BLaER1 (cell line): ENCODE measurements at regions not wholly inside any gene's neighbourhood (a gene's known extent, or its start where the extent isn't known, plus 50 kb on each side); places are given as distances from the start of the nearest gene placed in this dataset.

Experiments
- H3K27ac ChIP-seq: shearing (Covaris generic); formaldehyde crosslinking; 2 replicates; pipeline ENCODE4 v1.8.1; 2022
- H3K27me3 ChIP-seq: shearing (Covaris generic); formaldehyde crosslinking; 2 replicates; pipeline ENCODE4 v1.8.1; 2022
- H3K36me3 ChIP-seq: shearing (Covaris generic); formaldehyde crosslinking; 2 replicates; pipeline ENCODE4 v1.8.1; 2022
- H3K4me1 ChIP-seq: shearing (Covaris generic); formaldehyde crosslinking; 2 replicates; pipeline ENCODE4 v1.8.1; 2022
- H3K4me2 ChIP-seq: shearing (Covaris generic); formaldehyde crosslinking; 2 replicates; pipeline ENCODE4 v1.8.1; 2022
- H3K4me3 ChIP-seq: shearing (Covaris generic); formaldehyde crosslinking; 2 replicates; pipeline ENCODE4 v1.8.1; 2022
- H3K9ac ChIP-seq: shearing (Covaris generic); formaldehyde crosslinking; 2 replicates; pipeline ENCODE4 v1.8.1; 2022
- H3K9me3 ChIP-seq: shearing (Covaris generic); formaldehyde crosslinking; 2 replicates; pipeline ENCODE4 v1.8.1; 2022
- H4K20me1 ChIP-seq: shearing (Covaris generic); formaldehyde crosslinking; 2 replicates; pipeline ENCODE4 v1.8.1; 2022
- Cebpa-rat ChIP-seq: shearing (Covaris generic); IDR thresholded peaks from 2 replicates; pipeline ENCODE4 v1.8.1; 2022

DNA sequence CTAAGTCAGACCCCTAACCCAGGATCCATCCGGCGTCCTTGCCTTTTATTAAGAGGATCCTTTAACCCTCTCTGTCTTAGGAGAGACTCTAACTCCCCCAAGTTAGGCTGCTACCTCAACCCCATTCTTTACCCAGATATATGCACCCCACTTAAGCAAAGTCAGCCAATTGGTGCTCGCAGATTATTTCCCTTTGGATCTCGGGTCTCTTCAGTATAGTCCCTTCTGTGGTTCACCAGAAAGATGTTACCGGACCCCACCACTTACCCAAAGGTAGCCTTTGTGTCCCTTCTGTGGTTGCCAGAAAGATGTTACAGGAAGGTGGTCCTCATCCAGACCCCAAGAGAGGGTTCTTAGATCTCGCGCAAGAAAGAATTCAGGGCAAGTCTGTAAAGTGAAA is 212.9 kb upstream of the GRID2 start:
- no peaks in the 10 kb centered on the region for H3K27me3 ChIP-seq
- TF ChIP-seq Cebpa-rat, result no peak
- H3K9ac ChIP-seq, result no peak overlapping the region
- H3K4me3 ChIP-seq, result no peak overlapping the region
- no peaks in the 10 kb centered on the region for H4K20me1 ChIP-seq
- no peaks in the 10 kb centered on the region for H3K36me3 ChIP-seq
- no peaks in the 10 kb centered on the region for H3K4me1 ChIP-seq
- H3K27ac ChIP-seq, result no peak overlapping the region
- H3K9me3 ChIP-seq, result no peaks in the 10 kb centered on the region
- no peak overlapping the region for H3K4me2 ChIP-seq

DNA sequence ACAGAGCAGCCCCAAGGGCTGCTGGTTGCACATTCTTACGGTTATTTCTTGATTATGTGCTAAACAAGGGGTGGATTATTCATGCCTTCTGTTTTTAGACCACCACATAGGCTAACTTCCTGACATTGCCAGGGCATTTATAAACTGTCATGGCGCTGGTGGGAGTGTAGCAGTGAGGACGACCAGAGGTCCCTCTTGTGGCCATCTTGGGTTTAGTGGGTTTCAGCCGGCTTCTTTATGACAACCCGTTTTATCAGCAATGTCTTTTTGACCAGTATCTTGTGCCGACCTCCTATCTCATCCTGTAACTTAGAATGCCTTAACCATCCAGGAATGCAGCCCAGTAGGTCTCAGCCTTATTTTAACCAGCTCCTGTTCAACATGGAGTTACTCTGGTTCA is 212.4 kb upstream of the GRID2 start:
- Histone ChIP-seq H3K9me3 (no peaks in the 10 kb centered on the region), H3K4me3 (no peak overlapping the region), H3K36me3 (no peaks in the 10 kb centered on the region), H3K27ac (no peak overlapping the region), H3K27me3 (no peaks in the 10 kb centered on the region), H4K20me1 (no peaks in the 10 kb centered on the region), H3K9ac (no peak overlapping the region), H3K4me2 (no peak overlapping the region), H3K4me1 (no peaks in the 10 kb centered on the region)
- TF ChIP-seq Cebpa-rat, result no peak

DNA sequence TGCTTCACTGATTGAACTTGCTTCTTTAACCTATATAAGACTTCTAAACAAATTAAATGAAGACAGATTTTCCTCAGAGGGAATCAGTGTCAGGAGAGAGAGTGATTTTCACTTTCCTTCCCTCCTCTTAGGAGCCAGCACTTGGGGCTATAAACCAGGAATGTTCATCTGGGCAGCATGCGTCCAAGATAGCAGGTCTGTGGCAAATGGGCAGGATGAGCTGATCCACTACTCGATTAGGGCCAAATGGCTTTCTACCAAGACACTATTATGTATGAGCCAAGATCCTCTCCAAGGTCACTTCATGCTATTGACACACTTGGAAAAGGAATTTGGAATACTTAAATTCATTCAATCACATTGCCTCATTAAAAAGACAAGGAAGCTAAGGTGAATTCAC is 203.9 kb upstream of the GRID2 start:
- no peak overlapping the region for H3K9ac ChIP-seq
- H3K4me3 ChIP-seq, result no peak overlapping the region
- no peaks in the 10 kb centered on the region for H4K20me1 ChIP-seq
- H3K4me1 ChIP-seq, result peaks cover 9% of the 10 kb centered on the region
- no peak for TF ChIP-seq Cebpa-rat
- no peaks in the 10 kb centered on the region for H3K36me3 ChIP-seq
- no peak overlapping the region for H3K27ac ChIP-seq
- no peaks in the 10 kb centered on the region for H3K9me3 ChIP-seq
- no peak overlapping the region for H3K4me2 ChIP-seq
- H3K27me3 ChIP-seq, result no peaks in the 10 kb centered on the region

DNA sequence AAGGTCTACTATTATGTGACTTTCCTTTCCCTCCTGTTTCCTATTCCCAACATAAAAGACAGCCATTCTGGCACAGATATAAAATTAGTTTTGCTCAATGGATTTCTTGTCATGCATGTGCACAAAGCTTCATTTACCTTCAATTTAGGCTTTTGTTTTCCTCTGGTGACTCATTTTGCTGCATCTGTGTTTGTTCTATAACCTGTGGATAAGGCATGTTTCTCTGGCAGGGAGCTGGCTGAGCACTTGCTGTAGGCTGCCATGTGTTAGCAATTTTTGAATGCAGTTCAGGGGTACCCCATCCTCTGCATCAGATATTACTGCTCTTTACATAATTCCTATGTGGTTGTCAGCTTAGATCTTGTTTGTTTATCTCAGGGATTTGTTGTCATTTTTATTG is 202.8 kb upstream of the GRID2 start:
- no peak for TF ChIP-seq Cebpa-rat
- no peak overlapping the region for H3K9ac ChIP-seq
- peaks cover 10% of the 10 kb centered on the region for H3K4me1 ChIP-seq
- H3K27ac ChIP-seq, result no peak overlapping the region
- no peaks in the 10 kb centered on the region for H3K27me3 ChIP-seq
- H3K36me3 ChIP-seq, result no peaks in the 10 kb centered on the region
- H3K9me3 ChIP-seq, result no peaks in the 10 kb centered on the region
- no peak overlapping the region for H3K4me3 ChIP-seq
- H3K4me2 ChIP-seq, result no peak overlapping the region
- no peaks in the 10 kb centered on the region for H4K20me1 ChIP-seq

DNA sequence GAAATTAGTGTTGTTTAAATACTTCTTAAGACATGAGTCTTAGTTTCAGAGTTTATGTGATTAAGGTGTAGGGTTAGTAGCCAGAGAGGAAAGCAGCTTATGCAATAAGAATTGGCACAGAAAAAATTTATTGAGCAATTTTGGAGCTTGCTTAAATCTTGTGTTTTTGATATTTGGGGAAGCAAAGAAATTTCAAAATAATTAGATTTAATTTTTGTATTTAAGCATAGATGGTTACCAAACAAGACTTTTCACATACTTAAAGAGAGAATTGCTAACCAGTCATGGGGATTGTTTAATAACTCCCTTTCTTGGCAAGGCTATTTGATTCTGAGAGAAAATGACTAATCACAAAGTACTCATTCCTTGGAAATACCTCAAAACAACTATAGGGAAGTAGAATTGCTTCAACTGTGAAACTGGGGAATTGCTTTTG is 202.0 kb upstream of the GRID2 start:
- Histone ChIP-seq H3K4me2 (no peak overlapping the region), H4K20me1 (no peaks in the 10 kb centered on the region), H3K4me1 (peaks cover 10% of the 10 kb centered on the region), H3K9ac (no peak overlapping the region), H3K27me3 (no peaks in the 10 kb centered on the region), H3K36me3 (no peaks in the 10 kb centered on the region), H3K9me3 (no peaks in the 10 kb centered on the region), H3K4me3 (no peak overlapping the region), H3K27ac (no peak overlapping the region)
- no peak for TF ChIP-seq Cebpa-rat

DNA sequence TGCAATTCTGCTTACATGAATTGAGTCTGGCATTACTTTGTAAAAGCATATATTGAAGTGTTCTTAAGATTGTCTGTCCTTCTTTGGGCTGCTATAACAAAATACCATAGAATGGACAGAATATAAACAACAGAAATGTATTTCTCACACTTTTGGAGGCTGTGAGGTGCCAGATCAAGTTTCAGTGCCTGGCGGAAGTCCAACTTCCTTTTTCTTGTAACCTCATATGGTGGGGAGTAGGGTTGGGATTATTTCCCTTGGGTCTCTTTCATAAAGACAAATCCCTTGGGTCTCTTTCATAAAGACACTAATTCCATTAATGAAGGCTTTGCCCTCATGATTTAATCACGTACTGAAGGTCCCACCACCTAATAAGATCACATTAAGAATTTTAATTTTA is 199.3 kb upstream of the GRID2 start:
- Histone ChIP-seq H4K20me1 (no peaks in the 10 kb centered on the region), H3K4me3 (no peak overlapping the region), H3K9ac (no peak overlapping the region), H3K4me2 (peak overlapping the region; percentile 34), H3K4me1 (peaks cover 10% of the 10 kb centered on the region), H3K9me3 (no peaks in the 10 kb centered on the region), H3K27ac (no peak overlapping the region), H3K27me3 (no peaks in the 10 kb centered on the region), H3K36me3 (no peaks in the 10 kb centered on the region)
- no peak for TF ChIP-seq Cebpa-rat

DNA sequence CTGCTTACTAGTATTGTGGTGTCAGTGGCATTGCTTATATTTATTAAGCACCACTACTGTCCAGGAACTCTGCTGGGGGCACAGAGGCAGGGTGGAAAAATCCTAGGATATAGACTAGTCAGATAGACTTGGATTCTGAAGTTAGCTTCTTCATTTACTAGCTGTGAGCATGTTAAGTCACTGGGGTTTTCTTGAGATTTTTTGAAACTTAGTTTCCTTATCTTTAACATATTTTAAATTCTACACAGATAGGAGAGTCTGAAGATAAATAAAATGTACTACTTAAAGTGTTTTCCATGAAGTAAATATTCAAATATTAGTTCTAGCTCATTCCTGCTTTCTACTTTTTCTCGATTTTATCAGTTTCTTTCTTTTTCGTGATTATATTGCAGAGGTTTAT is 196.9 kb upstream of the GRID2 start:
- H3K27ac ChIP-seq, result no peak overlapping the region
- H3K4me3 ChIP-seq, result no peak overlapping the region
- H4K20me1 ChIP-seq, result no peaks in the 10 kb centered on the region
- no peaks in the 10 kb centered on the region for H3K27me3 ChIP-seq
- TF ChIP-seq Cebpa-rat, result no peak
- H3K9me3 ChIP-seq, result no peaks in the 10 kb centered on the region
- peaks cover 10% of the 10 kb centered on the region for H3K4me1 ChIP-seq
- H3K9ac ChIP-seq, result no peak overlapping the region
- no peaks in the 10 kb centered on the region for H3K36me3 ChIP-seq
- no peak overlapping the region for H3K4me2 ChIP-seq

DNA sequence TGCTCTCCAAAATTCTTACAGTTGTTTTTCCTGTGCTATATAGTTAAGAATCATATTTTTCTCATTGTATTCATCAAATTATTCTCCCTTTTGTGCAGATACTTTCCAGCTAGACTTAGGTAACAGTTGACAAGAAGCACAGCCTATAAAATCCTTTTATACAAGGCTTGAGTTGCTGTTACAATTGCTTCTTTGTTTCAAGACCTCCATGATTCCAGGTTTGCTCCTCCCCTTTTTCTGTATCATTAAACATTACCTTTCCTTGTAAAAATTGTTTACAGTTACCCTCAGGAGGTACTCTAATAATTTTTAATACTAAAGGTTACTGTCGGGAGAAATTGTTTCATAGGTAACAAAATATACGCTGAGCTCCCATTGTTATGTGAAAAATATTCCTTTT is 192.3 kb upstream of the GRID2 start:
- H3K4me1 ChIP-seq, result no peaks in the 10 kb centered on the region
- H3K4me2 ChIP-seq, result no peak overlapping the region
- no peaks in the 10 kb centered on the region for H3K36me3 ChIP-seq
- H3K27ac ChIP-seq, result no peak overlapping the region
- TF ChIP-seq Cebpa-rat, result no peak
- no peak overlapping the region for H3K9ac ChIP-seq
- H3K4me3 ChIP-seq, result no peak overlapping the region
- H4K20me1 ChIP-seq, result no peaks in the 10 kb centered on the region
- H3K27me3 ChIP-seq, result no peaks in the 10 kb centered on the region
- no peaks in the 10 kb centered on the region for H3K9me3 ChIP-seq

DNA sequence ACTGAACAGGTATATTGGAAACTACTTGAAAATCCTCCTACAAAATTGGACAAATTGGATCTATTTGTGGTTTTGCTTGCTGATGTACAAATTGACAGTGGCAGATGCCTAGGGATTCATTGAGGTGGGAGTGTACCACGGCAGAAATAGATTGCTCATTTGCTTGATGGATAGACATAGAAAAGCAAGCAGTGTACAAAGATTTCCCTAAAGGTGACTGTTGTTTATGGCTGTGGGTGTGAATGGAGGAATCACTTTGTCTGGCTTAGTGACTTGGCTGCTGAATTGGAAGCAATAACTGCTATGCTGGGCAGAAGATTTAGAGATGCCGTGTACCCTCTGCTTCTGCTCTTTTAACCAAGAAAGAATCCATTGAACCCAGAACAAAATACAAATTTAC is 191.0 kb upstream of the GRID2 start:
- TF ChIP-seq Cebpa-rat, result no peak
- Histone ChIP-seq H3K27ac (no peak overlapping the region), H3K9me3 (no peaks in the 10 kb centered on the region), H4K20me1 (no peaks in the 10 kb centered on the region), H3K4me2 (no peak overlapping the region), H3K9ac (no peak overlapping the region), H3K4me3 (no peak overlapping the region), H3K27me3 (no peaks in the 10 kb centered on the region), H3K36me3 (no peaks in the 10 kb centered on the region), H3K4me1 (no peaks in the 10 kb centered on the region)

DNA sequence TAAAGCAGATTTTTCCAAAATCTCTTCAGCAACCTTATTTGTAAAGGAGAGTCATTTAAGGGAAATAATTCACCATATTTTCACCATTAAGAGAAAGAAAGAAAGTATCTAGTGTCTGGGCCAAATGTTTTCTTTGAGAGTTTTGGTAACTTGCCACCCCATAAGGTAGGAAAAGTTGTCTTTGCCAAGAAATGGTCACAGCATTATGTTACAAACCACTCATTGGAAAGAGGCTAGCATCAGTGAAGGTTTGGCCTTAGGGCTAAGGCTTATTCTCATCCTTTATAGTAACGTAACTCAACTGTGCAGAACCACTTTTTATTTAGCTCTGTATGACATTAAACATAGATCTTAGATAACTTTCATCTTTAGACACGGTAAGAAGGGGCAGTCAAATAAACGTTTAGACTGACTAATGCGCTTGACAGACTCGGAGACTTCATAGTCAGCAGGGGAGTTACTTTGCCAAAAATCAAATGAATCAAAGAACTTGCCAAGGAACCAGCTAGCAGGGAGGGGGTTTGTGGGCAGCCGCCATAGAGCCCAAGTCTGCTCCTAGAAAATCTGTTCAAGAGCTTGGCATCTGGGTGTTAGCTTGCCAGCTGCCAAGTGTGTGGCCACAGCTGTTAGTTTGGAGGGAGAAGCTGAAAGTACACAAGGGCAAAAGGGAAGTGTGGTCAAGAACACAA is 182.8 kb upstream of the GRID2 start:
- Histone ChIP-seq H3K4me2 (no peak overlapping the region), H3K36me3 (no peaks in the 10 kb centered on the region), H4K20me1 (no peaks in the 10 kb centered on the region), H3K9ac (no peak overlapping the region), H3K4me1 (no peaks in the 10 kb centered on the region), H3K27me3 (no peaks in the 10 kb centered on the region), H3K27ac (no peak overlapping the region), H3K4me3 (no peak overlapping the region), H3K9me3 (no peaks in the 10 kb centered on the region)
- TF ChIP-seq Cebpa-rat, result no peak

DNA sequence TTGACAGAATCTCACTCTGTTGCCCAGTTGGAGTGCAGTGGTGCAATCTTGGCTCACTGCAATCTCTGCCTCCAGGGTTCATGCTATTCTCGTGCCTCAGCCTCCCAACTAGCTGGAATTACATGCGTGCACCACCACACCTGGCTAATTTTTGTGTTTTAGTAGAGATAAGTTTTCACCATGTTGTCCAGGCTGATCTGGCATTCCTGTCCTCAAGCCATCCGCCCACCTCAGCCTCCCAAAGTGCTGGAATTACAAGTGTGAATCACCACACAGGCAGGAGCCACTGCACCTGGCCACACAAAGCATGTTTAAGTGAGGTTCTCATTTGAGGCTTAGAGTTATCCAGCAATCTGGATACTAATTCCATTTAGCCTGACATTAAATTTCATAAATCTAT is 180.9 kb upstream of the GRID2 start:
- TF ChIP-seq Cebpa-rat, result no peak

More for the DNA sequence above, 180.9 kb upstream of the GRID2 start:
- Histone ChIP-seq H3K27me3 (no peaks in the 10 kb centered on the region), H3K27ac (no peak overlapping the region), H4K20me1 (no peaks in the 10 kb centered on the region), H3K36me3 (no peaks in the 10 kb centered on the region), H3K4me1 (no peaks in the 10 kb centered on the region), H3K4me2 (no peak overlapping the region), H3K9ac (no peak overlapping the region), H3K4me3 (no peak overlapping the region), H3K9me3 (no peaks in the 10 kb centered on the region)
